Mammary epithelial cell (primary cell): ENCODE measurements at regions not wholly inside any gene's neighbourhood (a gene's known extent, or its start where the extent isn't known, plus 50 kb on each side); places are given as distances from the start of the nearest gene placed in this dataset.

ENCODE experiments used
- EZH2 ChIP-seq: IDR thresholded peaks from 2 replicates; pipeline ENCODE4 v1.6.1; 2012; ENCODE audit warnings: low read length, inconsistent platforms, borderline replicate concordance
- TF ChIP-seq, protein P1 (sequence below), 2 donors: IDR thresholded peaks in 1 of 2; conservative IDR thresholded peaks in 1 of 2; 2 replicates each; pipeline ENCODE4 v1.5.1; 2011 to 2012; ENCODE audit warnings: inconsistent platforms in 2 of 2, low read length in 2 of 2, mild to moderate bottlenecking in 2 of 2, control low read depth in 1 of 2, low read depth in 1 of 2; ENCODE audit not compliant: insufficient read depth in 1 of 2; ENCODE audit errors: extremely low read depth in 1 of 2

GRCh38 chr2:8374782-8375181 lies 307.1 kb upstream of the ID2 start:
- TF ChIP-seq, protein P1, sequence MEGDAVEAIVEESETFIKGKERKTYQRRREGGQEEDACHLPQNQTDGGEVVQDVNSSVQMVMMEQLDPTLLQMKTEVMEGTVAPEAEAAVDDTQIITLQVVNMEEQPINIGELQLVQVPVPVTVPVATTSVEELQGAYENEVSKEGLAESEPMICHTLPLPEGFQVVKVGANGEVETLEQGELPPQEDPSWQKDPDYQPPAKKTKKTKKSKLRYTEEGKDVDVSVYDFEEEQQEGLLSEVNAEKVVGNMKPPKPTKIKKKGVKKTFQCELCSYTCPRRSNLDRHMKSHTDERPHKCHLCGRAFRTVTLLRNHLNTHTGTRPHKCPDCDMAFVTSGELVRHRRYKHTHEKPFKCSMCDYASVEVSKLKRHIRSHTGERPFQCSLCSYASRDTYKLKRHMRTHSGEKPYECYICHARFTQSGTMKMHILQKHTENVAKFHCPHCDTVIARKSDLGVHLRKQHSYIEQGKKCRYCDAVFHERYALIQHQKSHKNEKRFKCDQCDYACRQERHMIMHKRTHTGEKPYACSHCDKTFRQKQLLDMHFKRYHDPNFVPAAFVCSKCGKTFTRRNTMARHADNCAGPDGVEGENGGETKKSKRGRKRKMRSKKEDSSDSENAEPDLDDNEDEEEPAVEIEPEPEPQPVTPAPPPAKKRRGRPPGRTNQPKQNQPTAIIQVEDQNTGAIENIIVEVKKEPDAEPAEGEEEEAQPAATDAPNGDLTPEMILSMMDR (conservative IDR thresholded peaks at IDR 0.05 in 1 of 2, IDR thresholded peaks at IDR 0.05 in 1 of 2; ENCODE audit: extremely low read depth in 1 of 2, insufficient read depth in 1 of 2, low read depth in 1 of 2, low read length in 2 of 2): no peak
- no peak for TF ChIP-seq EZH2
